ENCODE measurements at regions not wholly inside any gene's neighbourhood (a gene's known extent, or its start where the extent isn't known, plus 50 kb on each side); places are given as distances from the start of the nearest gene placed in this dataset.

DNA sequence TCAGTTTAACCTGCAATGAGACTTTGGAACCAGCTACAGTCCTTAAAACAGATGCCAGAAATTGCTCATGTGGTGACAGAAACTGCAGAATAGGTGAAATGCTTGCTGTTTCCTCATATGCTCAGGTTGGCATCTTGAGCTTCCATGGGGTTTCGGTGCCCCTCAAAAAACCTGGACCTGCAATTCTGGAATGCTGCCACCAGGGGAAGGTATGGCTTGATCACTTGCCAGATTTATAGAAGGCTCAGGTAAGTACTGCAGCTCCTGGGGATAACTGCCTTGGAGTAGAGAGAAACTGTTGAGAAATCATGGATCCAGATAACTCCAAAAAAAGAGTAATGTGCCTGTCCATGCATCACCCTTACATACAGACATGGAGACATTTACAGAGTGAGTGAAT lies 113.0 kb downstream of the CTTN start:
- no peak for TF ChIP-seq POLR2G (IDR thresholded peaks at IDR 0.05; ENCODE audit: low read depth, low read length)
- no peak for TF ChIP-seq NEUROD1 (IDR thresholded peaks at IDR 0.05; ENCODE audit: borderline replicate concordance, low read depth, low read length, partially characterized antibody)
- no peak for TF ChIP-seq NFIC (IDR thresholded peaks at IDR 0.05)
- no peak for TF ChIP-seq ZNF354B (CRISPR knock-in tag; IDR thresholded peaks at IDR 0.05)
- TF ChIP-seq CTCF (IDR thresholded peaks at IDR 0.05 in 2 of 3, conservative IDR thresholded peaks at IDR 0.05 in 1 of 3; ENCODE audit: insufficient read depth in 2 of 3, low read depth in 1 of 3, low read length in 3 of 3) = 0 out of 6 replicates have a peak, but pooled peaks of 1 of the 3 experiments have one; percentile 26
- TF ChIP-seq, protein P1, sequence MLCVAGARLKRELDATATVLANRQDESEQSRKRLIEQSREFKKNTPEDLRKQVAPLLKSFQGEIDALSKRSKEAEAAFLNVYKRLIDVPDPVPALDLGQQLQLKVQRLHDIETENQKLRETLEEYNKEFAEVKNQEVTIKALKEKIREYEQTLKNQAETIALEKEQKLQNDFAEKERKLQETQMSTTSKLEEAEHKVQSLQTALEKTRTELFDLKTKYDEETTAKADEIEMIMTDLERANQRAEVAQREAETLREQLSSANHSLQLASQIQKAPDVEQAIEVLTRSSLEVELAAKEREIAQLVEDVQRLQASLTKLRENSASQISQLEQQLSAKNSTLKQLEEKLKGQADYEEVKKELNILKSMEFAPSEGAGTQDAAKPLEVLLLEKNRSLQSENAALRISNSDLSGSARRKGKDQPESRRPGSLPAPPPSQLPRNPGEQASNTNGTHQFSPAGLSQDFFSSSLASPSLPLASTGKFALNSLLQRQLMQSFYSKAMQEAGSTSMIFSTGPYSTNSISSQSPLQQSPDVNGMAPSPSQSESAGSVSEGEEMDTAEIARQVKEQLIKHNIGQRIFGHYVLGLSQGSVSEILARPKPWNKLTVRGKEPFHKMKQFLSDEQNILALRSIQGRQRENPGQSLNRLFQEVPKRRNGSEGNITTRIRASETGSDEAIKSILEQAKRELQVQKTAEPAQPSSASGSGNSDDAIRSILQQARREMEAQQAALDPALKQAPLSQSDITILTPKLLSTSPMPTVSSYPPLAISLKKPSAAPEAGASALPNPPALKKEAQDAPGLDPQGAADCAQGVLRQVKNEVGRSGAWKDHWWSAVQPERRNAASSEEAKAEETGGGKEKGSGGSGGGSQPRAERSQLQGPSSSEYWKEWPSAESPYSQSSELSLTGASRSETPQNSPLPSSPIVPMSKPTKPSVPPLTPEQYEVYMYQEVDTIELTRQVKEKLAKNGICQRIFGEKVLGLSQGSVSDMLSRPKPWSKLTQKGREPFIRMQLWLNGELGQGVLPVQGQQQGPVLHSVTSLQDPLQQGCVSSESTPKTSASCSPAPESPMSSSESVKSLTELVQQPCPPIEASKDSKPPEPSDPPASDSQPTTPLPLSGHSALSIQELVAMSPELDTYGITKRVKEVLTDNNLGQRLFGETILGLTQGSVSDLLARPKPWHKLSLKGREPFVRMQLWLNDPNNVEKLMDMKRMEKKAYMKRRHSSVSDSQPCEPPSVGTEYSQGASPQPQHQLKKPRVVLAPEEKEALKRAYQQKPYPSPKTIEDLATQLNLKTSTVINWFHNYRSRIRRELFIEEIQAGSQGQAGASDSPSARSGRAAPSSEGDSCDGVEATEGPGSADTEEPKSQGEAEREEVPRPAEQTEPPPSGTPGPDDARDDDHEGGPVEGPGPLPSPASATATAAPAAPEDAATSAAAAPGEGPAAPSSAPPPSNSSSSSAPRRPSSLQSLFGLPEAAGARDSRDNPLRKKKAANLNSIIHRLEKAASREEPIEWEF (CRISPR knock-in tag; IDR thresholded peaks at IDR 0.05) = no peak
- TF ChIP-seq KDM4B (IDR thresholded peaks at IDR 0.05; ENCODE audit: borderline replicate concordance in 2 of 2, low read depth in 1 of 2) = no peak
- no peak for TF ChIP-seq ZNF23 (CRISPR knock-in tag; IDR thresholded peaks at IDR 0.05)
- no peak for TF ChIP-seq MTA1 (IDR thresholded peaks at IDR 0.05; ENCODE audit: borderline replicate concordance)
- no peak for TF ChIP-seq EP400 (IDR thresholded peaks at IDR 0.05)
- TF ChIP-seq RAD51 (IDR thresholded peaks at IDR 0.05; ENCODE audit: borderline replicate concordance, low read depth) = no peak
- no peak for TF ChIP-seq SMARCC2 (IDR thresholded peaks at IDR 0.05; ENCODE audit: low read depth)

Measured in K562 (cell line).